ENCODE measurements at regions not wholly inside any gene's neighbourhood (a gene's known extent, or its start where the extent isn't known, plus 50 kb on each side); places are given as distances from the start of the nearest gene placed in this dataset.

DNA sequence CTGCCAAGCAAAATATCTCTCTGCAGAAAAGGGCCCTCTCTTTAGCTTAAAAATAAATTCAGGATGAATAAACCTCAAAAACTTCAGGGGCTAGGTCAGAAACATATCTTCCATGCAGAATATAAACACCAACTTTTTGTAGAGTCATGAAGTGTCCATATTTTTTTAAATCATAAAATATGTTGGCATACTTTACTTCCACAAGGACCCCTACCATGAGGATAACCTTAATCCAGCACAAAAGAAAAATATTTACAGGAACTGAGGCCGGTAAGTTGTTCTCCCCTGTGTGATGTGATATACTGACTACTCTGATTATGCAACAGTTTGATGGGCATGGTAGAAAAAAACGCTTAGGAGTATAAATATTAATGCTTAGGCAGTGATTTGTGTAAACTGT is 264.8 kb upstream of the CDH11 start:
- ATAC-seq (no peak), DNase-seq (ENCODE audit: low read depth, low spot score) (no peak)
- Histone ChIP-seq H3K9me2 (ENCODE audit: insufficient read depth) (no peaks in the 10 kb centered on the region), H3K27me3 (ENCODE audit: insufficient read depth, low read length) (no peaks in the 10 kb centered on the region), H3K4me3 (replicated peaks in 1 of 2; ENCODE audit: low read depth in 1 of 2, low read length in 2 of 2) (no peak overlapping the region), H3K27ac (ENCODE audit: low read depth, low read length) (no peak overlapping the region), H3K9ac (ENCODE audit: low read length) (no peak overlapping the region), H3K4me2 (ENCODE audit: low read length) (no peak overlapping the region), H3K79me2 (ENCODE audit: insufficient read depth, low read length) (no peaks in the 10 kb centered on the region), H3K4me1 (ENCODE audit: control insufficient read depth in 1 of 2, insufficient read depth in 2 of 2, low read length in 2 of 2) (no peaks in the 10 kb centered on the region), H3K36me3 (ENCODE audit: control insufficient read depth in 1 of 2, insufficient read depth in 2 of 2, low read length in 2 of 2) (no peaks in the 10 kb centered on the region), H4K20me1 (ENCODE audit: insufficient read depth) (no peaks in the 10 kb centered on the region), H2AFZ (ENCODE audit: low read depth, low read length, poor library complexity, severe bottlenecking) (no peak overlapping the region), H3K9me3 (ENCODE audit: control insufficient read depth in 1 of 2, insufficient read depth in 1 of 2, low read depth in 1 of 2, low read length in 2 of 2) (peaks cover 3 to 7% of the 10 kb centered on the region in 2 experiments; a peak in 2 of 4 replicates)
- CTCF ChIA-PET: no interaction called here
- RAD21 ChIA-PET (ENCODE audit: low non-redundant PET in 1 of 2, low total read pairs in 2 of 2, uncharacterized antibody in 2 of 2, unreplicated experiment in 2 of 2): no interaction called here
- POLR2A ChIA-PET: no interaction called here
- TF ChIP-seq SIN3A (IDR thresholded peaks at IDR 0.05; ENCODE audit: low read depth): no peak
- TF ChIP-seq RAD21 (IDR thresholded peaks at IDR 0.05; ENCODE audit: low read depth): no peak
- no peak for TF ChIP-seq POLR2AphosphoS5 (IDR thresholded peaks at IDR 0.05; ENCODE audit: low read depth, low read length)
- TF ChIP-seq FOSL1 (IDR thresholded peaks at IDR 0.05; ENCODE audit: low read depth): no peak
- TF ChIP-seq, protein P1, sequence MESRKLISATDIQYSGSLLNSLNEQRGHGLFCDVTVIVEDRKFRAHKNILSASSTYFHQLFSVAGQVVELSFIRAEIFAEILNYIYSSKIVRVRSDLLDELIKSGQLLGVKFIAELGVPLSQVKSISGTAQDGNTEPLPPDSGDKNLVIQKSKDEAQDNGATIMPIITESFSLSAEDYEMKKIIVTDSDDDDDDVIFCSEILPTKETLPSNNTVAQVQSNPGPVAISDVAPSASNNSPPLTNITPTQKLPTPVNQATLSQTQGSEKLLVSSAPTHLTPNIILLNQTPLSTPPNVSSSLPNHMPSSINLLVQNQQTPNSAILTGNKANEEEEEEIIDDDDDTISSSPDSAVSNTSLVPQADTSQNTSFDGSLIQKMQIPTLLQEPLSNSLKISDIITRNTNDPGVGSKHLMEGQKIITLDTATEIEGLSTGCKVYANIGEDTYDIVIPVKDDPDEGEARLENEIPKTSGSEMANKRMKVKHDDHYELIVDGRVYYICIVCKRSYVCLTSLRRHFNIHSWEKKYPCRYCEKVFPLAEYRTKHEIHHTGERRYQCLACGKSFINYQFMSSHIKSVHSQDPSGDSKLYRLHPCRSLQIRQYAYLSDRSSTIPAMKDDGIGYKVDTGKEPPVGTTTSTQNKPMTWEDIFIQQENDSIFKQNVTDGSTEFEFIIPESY (IDR thresholded peaks at IDR 0.05; ENCODE audit: extremely low read depth, insufficient replicate concordance, low read length): no peak
- no peak for TF ChIP-seq JUND (IDR thresholded peaks at IDR 0.05)
- TF ChIP-seq, protein P2, sequence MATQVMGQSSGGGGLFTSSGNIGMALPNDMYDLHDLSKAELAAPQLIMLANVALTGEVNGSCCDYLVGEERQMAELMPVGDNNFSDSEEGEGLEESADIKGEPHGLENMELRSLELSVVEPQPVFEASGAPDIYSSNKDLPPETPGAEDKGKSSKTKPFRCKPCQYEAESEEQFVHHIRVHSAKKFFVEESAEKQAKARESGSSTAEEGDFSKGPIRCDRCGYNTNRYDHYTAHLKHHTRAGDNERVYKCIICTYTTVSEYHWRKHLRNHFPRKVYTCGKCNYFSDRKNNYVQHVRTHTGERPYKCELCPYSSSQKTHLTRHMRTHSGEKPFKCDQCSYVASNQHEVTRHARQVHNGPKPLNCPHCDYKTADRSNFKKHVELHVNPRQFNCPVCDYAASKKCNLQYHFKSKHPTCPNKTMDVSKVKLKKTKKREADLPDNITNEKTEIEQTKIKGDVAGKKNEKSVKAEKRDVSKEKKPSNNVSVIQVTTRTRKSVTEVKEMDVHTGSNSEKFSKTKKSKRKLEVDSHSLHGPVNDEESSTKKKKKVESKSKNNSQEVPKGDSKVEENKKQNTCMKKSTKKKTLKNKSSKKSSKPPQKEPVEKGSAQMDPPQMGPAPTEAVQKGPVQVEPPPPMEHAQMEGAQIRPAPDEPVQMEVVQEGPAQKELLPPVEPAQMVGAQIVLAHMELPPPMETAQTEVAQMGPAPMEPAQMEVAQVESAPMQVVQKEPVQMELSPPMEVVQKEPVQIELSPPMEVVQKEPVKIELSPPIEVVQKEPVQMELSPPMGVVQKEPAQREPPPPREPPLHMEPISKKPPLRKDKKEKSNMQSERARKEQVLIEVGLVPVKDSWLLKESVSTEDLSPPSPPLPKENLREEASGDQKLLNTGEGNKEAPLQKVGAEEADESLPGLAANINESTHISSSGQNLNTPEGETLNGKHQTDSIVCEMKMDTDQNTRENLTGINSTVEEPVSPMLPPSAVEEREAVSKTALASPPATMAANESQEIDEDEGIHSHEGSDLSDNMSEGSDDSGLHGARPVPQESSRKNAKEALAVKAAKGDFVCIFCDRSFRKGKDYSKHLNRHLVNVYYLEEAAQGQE (IDR thresholded peaks at IDR 0.05; ENCODE audit: low read depth): no peak
- TF ChIP-seq, protein P3, sequence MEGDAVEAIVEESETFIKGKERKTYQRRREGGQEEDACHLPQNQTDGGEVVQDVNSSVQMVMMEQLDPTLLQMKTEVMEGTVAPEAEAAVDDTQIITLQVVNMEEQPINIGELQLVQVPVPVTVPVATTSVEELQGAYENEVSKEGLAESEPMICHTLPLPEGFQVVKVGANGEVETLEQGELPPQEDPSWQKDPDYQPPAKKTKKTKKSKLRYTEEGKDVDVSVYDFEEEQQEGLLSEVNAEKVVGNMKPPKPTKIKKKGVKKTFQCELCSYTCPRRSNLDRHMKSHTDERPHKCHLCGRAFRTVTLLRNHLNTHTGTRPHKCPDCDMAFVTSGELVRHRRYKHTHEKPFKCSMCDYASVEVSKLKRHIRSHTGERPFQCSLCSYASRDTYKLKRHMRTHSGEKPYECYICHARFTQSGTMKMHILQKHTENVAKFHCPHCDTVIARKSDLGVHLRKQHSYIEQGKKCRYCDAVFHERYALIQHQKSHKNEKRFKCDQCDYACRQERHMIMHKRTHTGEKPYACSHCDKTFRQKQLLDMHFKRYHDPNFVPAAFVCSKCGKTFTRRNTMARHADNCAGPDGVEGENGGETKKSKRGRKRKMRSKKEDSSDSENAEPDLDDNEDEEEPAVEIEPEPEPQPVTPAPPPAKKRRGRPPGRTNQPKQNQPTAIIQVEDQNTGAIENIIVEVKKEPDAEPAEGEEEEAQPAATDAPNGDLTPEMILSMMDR (IDR thresholded peaks at IDR 0.05 in 2 of 3, conservative IDR thresholded peaks at IDR 0.05 in 1 of 3; ENCODE audit: borderline replicate concordance in 1 of 3, insufficient read depth in 1 of 3, low read depth in 2 of 3, low read length in 2 of 3): no peak
- TF ChIP-seq SP1 (IDR thresholded peaks at IDR 0.05; ENCODE audit: low read depth): no peak
- TF ChIP-seq EZH2phosphoT487 (IDR thresholded peaks at IDR 0.05; ENCODE audit: borderline replicate concordance): no peak
- TF ChIP-seq TCF7L2 (IDR thresholded peaks at IDR 0.05; ENCODE audit: borderline replicate concordance, extremely low read depth, insufficient read depth, insufficient read length): no peak
- no peak for TF ChIP-seq CEBPB (IDR thresholded peaks at IDR 0.05; ENCODE audit: low read depth)
- TF ChIP-seq, protein P4, sequence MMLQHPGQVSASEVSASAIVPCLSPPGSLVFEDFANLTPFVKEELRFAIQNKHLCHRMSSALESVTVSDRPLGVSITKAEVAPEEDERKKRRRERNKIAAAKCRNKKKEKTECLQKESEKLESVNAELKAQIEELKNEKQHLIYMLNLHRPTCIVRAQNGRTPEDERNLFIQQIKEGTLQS (IDR thresholded peaks at IDR 0.05): no peak
- TF ChIP-seq EZH2 (IDR thresholded peaks at IDR 0.05): no peak
- TF ChIP-seq ZNF274 (IDR thresholded peaks at IDR 0.05; ENCODE audit: low read depth, low read length): no peak
- no peak for TF ChIP-seq YY1 (IDR thresholded peaks at IDR 0.05; ENCODE audit: extremely low read depth, insufficient replicate concordance, low read depth, low read length)
- TF ChIP-seq ZFX (IDR thresholded peaks at IDR 0.05): no peak
- TF ChIP-seq, protein P5, sequence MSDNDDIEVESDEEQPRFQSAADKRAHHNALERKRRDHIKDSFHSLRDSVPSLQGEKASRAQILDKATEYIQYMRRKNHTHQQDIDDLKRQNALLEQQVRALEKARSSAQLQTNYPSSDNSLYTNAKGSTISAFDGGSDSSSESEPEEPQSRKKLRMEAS (IDR thresholded peaks at IDR 0.05): no peak
- no TSS peak for BruUV-seq (replicated peaks)
- intact Hi-C loops (cut with micrococcal nuclease): no loop called here
